Hypothalamus (tissue), 51 donors: ENCODE measurements at regions not wholly inside any gene's neighbourhood (a gene's known extent, or its start where the extent isn't known, plus 50 kb on each side); places are given as distances from the start of the nearest gene placed in this dataset.

Experiments used
- DNase-seq, 51 donors: peaks; one replicate each; lab custom pipeline; 2025; lab: John Stamatoyannopoulos, UW

GRCh38 chr11:92276773-92277172 is 52.2 kb downstream of the FAT3 start:
- DNase-seq, result no peak

GRCh38 chr11:92277871-92278270 is 53.3 kb downstream of the FAT3 start:
- DNase-seq, result no peak

GRCh38 chr11:92278791-92279433 is 54.3 kb downstream of the FAT3 start:
- no peak for DNase-seq

GRCh38 chr11:92284107-92284506 is 59.5 kb downstream of the FAT3 start:
- no peak for DNase-seq

- no peak for DNase-seq
Observed at GRCh38 chr11:92284558-92284957, 59.9 kb downstream of the FAT3 start.

DNA sequence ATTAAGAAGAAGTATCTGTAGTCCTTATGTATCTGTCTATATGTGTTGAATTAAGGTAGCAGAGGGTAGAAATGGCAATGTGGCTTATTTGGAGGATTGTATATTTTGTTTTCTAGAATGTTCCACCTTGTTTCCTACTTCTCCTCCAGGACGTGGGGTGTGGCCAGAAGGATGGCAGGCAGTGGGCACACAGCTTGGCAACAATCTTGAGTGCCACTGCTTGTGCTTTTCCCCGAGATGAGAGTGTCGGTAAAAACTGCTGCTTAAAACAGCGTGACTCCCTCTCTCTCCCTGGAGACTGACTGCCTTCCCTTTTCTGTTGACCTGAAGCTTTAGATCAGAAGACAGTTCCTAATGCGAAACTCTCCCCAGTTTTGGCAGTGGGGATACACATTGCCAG is 61.2 kb downstream of the FAT3 start:
- no peak for DNase-seq

GRCh38 chr11:92286709-92287108 is 62.1 kb downstream of the FAT3 start:
- no peak for DNase-seq

GRCh38 chr11:92295175-92296137 is 70.8 kb downstream of the FAT3 start:
- no peak for DNase-seq

DNA sequence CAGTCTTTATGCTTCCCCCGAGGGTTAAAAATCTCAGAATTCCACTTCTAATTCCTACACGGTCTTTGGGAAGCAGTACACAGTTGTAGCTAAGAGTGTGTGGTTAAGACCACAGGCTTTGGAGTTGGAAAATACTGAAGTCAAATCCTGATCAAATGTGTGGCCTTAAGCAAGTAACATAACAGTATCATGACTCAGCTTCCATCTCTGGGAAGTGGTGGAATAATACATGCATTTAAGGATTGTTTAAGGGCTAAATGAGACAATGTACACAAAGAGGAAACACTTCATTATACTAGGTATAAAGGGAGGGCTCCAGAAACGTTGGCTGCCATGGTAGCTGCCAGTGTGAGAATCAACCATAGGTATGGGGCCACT is 71.5 kb downstream of the FAT3 start:
- DNase-seq, result no peak

DNA sequence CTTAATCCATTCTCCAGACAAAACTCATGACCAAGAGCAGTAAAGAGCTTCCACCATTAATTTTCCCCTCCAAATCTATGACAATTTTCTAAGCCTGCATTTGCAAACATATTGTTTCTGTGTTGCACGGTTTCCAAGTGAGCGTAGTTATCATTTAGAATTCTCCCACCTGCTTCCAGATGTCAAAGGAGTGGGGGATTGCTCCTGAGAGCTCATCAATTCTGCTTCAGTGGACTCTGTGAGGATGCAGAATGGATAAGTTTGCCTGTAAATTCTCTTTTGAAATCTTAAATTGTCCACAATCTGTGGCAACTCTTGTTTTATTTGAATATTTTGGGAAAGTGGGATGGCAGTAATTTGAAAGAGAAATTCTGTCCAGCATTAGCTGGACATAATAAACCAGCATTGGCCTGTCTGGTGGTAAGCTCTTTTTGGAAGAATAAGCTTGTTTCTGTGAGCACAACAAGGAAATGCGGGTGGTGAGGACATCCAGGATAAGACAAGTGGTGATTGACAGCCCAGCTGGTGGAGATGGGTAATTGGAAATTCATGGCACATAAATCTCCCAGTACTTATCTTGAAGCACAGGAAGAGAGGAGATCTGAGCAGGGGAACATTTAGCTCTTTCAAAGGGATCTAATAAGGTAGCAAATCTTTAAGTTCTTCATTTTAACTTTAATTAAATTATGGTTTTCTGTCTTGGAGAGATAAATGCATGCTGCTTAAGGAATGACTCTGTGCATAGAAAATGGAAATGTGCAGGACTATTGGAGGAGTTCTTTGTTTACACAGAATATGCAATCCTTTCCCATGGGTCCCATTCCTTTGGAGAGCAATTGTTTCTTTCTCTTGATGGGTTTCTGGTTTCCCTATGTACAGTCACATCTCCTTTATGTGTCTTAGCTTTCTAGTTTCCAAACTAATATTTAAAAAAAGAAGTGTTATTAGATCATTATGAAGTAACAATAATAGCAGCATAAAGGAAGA is 73.2 kb downstream of the FAT3 start:
- no peak for DNase-seq

GRCh38 chr11:92300876-92301275 is 76.3 kb downstream of the FAT3 start:
- DNase-seq, result no peak

DNA sequence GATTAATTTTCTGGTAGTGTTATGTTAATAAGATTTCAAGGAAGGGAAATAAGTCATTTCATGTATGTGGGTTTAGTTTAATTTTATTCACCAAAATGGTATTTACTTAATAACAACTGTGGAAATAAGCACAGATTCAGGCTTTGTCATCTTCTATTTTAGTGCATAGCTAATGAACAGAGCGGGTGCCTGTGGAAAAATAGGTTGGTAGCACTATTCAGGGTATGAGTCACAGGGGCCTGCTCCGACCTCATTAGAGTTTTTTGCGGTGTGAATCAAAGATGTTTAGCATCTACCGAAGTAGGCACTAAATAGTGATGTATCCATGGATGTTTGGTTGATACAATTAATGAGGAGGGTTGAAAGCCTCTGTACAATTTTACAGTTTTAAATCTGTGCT is 78.2 kb downstream of the FAT3 start:
- DNase-seq, result peak in 3 of 51 donors; percentile 4 to 24 (median 17)

- no peak for DNase-seq
Observed at GRCh38 chr11:92304271-92304670, 79.7 kb downstream of the FAT3 start.

- DNase-seq, result no peak
Observed at GRCh38 chr11:92306966-92307510, 82.4 kb downstream of the FAT3 start.

GRCh38 chr11:92308366-92308765 is 83.7 kb downstream of the FAT3 start:
- DNase-seq, result no peak

GRCh38 chr11:92311616-92312449 is 87.2 kb downstream of the FAT3 start:
- DNase-seq, result no peak

DNA sequence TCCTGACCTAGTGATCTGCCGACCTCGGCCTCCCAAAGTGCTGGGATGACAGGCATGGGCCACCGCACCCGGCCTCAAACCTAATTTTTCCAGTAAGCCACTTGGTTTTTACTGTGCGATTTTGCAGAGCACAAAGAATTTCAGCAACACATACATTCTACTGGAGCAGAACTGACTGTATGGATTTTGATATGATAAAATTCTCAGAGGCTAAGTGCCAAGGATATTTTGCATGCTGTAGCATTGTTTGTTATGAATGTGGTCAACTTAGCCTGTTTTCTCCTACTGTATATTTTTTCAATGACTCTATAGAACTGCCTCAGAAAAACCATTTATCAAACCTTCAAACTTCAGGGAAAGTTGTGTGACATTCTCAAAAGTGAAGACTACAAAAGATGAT is 89.2 kb downstream of the FAT3 start:
- DNase-seq, result no peak

DNA sequence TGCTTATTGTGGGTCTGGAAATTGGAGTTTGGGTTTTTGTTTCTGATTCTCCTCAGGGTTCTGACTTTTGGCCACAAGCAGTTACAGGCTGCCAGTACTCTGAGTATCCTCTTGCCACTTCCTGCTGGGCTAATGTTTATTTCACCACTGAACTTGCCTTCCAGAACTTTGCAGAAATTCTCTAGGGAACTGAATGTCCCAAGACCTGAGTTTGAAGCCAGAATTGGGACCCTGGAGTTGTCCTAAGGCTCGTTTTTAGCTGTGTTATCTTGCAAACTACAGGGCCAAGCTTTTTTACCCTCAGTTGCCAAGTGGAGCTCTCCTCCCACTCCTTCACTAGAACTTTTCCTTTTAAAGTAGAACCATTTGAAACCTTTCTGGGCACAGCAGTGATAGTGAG is 89.9 kb downstream of the FAT3 start:
- peak in 3 of 51 donors; percentile 12 to 15 (median 14) for DNase-seq

DNA sequence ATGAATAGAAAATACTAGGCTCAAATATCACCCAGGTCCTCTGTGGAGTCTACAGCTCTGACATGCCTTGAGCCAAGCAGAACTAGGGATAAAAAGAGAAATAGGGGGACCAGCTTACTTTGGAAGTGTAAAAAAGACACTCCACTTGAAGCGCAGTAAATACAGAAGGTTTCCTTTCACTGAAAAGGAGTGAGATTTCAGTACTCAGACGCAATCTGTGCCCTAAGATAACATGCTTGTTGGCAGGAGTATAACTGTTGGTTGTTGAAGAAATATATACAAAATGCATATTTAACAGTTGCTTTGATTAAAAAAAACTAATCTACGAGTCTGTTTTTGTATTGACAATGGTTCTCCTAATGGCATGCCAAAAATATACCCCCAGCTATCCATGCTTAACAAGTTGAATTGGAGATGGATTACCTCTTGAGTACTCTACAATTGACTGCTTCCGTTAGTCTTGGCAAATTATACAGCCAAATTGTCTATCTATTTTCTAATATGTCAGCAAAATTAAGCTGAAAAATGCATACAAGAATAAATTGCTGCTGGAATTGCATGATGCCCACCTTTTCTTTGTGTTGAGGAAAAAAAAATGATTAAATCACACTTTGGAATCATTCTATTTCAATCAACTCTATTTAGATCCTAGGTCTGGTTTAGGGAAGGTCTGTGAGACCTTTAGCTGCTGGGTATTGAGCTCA is 91.6 kb downstream of the FAT3 start:
- DNase-seq, result no peak
